Activated CD4-positive, alpha-beta T cell treated with anti-CD3 and anti-CD28 coated beads for 36 hours (primary cell): ENCODE measurements at regions not wholly inside any gene's neighbourhood (a gene's known extent, or its start where the extent isn't known, plus 50 kb on each side); places are given as distances from the start of the nearest gene placed in this dataset.

Experiments
- ATAC-seq: fragments of 200-7000 bp; cut with Tn5 transposase; one replicate; pipeline ENCODE4 v1.10.0; 2021; ENCODE audit warnings: mild to moderate bottlenecking, moderate library complexity
- CTCF ChIA-PET: fragments of 350-600 bp; sonication (Branson Sonifier 250); formaldehyde crosslinking; loops from one replicate; lab custom pipeline; 2021; ENCODE audit warnings: antibody characterized with exemption; lab: Charles Lee
- POLR2A ChIA-PET: fragments of 350-600 bp; sonication (Branson Sonifier 250); formaldehyde crosslinking; loops from one replicate; lab custom pipeline; 2021; ENCODE audit warnings: antibody characterized with exemption, inconsistent platforms; lab: Charles Lee
- DNase-seq: peaks from one replicate; pipeline ENCODE4 v3.0.0-alpha.2; 2020
- H3K27ac Mint-ChIP-seq: one replicate; pipeline ENCODE4 v1.8.0; 2021; ENCODE audit warnings: mixed read lengths
- H3K27me3 Mint-ChIP-seq: one replicate; pipeline ENCODE4 v1.8.0; 2021; ENCODE audit warnings: mixed read lengths
- H3K36me3 Mint-ChIP-seq: one replicate; pipeline ENCODE4 v1.8.0; 2021; ENCODE audit warnings: low read depth, mixed read lengths
- H3K4me1 Mint-ChIP-seq: one replicate; pipeline ENCODE4 v1.8.0; 2021; ENCODE audit warnings: mixed read lengths
- H3K4me3 Mint-ChIP-seq: one replicate; pipeline ENCODE4 v1.8.0; 2021; ENCODE audit warnings: mild to moderate bottlenecking, moderate library complexity, mixed read lengths
- H3K9me3 Mint-ChIP-seq: one replicate; pipeline ENCODE4 v1.8.0; 2021; ENCODE audit warnings: low read depth, mixed read lengths
- intact Hi-C, 2 experiments: fragments of 100-400 bp; cut with DNase I in 1 of 2; cut with micrococcal nuclease in 1 of 2; formaldehyde crosslinking; loops; one replicate each; pipeline versions ENCODE4 v1.14.2 to v1.15.1; 2022 to 2024; cut with DNase I, micrococcal nuclease

DNA sequence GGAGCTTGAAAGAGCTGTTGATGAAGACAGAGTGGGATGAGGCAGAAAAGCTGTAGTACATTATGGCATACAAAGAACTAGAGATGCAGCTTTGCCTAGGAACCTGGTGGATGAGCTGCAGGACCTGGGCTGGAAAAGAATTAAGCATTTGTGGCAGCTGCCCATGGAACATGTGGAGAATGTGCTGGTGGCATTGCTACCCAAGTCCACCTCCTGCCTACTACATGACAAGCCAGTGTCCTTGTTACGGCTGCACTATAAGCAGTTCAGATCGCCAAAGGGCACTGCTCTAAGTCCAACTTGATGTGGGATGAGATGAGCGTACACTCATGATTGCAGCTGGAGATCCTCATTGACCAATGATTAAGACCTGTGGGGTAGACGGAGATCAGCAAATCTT is 81.1 kb upstream of the ADPGK start:
- ChIA-PET POLR2A (no interaction called here), CTCF (no interaction called here)
- H3K4me3 Mint-ChIP-seq = no peak overlapping the region

GRCh38 chr15:72861354-72861910 is 77.9 kb upstream of the ADPGK start:
- intact Hi-C loops = no loop called here
- H3K36me3 Mint-ChIP-seq = no peaks in the 10 kb centered on the region
- no peaks in the 10 kb centered on the region for H3K9me3 Mint-ChIP-seq
- ChIA-PET CTCF (interaction anchor here (0.6 kb wide), 1 partner anchor 266 kb away, joined by 4 read pairs; no protein-coding TSS in a partner anchor), POLR2A (no interaction called here)
- no peak overlapping the region for H3K27ac Mint-ChIP-seq
- no peak for ATAC-seq
- peaks cover 2% of the 10 kb centered on the region for H3K27me3 Mint-ChIP-seq
- no peak overlapping the region for H3K4me3 Mint-ChIP-seq
- H3K4me1 Mint-ChIP-seq = no peaks in the 10 kb centered on the region
- no peak for DNase-seq

More for the DNA sequence above, 81.1 kb upstream of the ADPGK start:
- Mint-ChIP-seq H3K9me3 (no peaks in the 10 kb centered on the region), H3K27me3 (peaks cover 4% of the 10 kb centered on the region), H3K36me3 (no peaks in the 10 kb centered on the region), H3K27ac (no peak overlapping the region), H3K4me1 (no peaks in the 10 kb centered on the region)
- intact Hi-C loops = no loop called here
- DNase-seq (no peak), ATAC-seq (no peak)

GRCh38 chr15:72859757-72860145 is 76.2 kb upstream of the ADPGK start:
- no peaks in the 10 kb centered on the region for H3K9me3 Mint-ChIP-seq
- no peak overlapping the region for H3K4me3 Mint-ChIP-seq
- peaks cover 8% of the 10 kb centered on the region for H3K27me3 Mint-ChIP-seq
- CTCF ChIA-PET = no interaction called here
- intact Hi-C loops = no loop called here
- H3K36me3 Mint-ChIP-seq = no peaks in the 10 kb centered on the region
- POLR2A ChIA-PET = no interaction called here
- no peak overlapping the region for H3K27ac Mint-ChIP-seq
- no peaks in the 10 kb centered on the region for H3K4me1 Mint-ChIP-seq
- no peak for DNase-seq
- no peak for ATAC-seq

DNA sequence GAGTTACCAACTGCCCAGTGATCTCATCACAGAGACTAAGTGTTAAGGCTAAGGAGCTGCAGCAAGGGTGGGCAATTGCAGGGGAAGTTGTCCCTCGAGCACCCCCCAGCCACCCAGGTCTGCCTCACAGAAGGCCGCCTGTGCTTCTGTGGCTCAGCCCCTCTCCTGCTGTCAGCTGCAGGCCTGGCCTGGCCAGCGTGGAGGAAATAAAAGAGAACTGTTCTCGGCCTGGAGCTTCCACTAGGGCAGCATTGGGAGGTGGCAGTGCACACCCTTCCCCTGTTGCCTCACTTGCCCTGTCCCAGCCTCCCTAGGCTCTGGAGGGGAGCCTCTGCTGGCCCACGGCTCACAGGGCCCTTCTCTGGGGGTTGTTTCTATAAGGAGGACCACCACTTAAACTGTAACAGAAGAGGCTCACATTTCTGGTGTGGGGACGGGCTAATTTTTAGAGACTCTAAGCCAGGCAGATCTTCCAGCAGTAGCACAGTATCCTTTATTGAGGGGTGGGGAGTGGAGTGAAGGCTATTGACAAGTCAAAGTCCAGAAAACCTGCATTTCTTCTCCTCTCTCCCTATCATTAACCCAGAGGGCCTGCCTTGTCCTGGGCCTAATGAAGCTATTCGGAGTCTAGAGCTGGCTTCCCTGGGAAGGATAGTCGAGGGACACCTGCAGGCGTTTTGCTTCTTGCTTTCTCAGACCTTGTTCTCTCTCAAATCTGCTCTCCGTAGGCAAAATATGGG is 75.6 kb upstream of the ADPGK start:
- CTCF ChIA-PET = interaction anchor here (0.6 kb wide), 1 partner anchor 20 kb away, joined by 3 read pairs; no protein-coding TSS in a partner anchor
- Mint-ChIP-seq H3K27me3 (peaks cover 8% of the 10 kb centered on the region), H3K36me3 (no peaks in the 10 kb centered on the region), H3K9me3 (no peaks in the 10 kb centered on the region), H3K4me1 (no peaks in the 10 kb centered on the region), H3K4me3 (no peak overlapping the region), H3K27ac (no peak overlapping the region)
- DNase-seq = no peak
- intact Hi-C loops = no loop called here
- ATAC-seq = no peak
- POLR2A ChIA-PET = no interaction called here

GRCh38 chr15:72858205-72858604 is 74.6 kb upstream of the ADPGK start:
- DNase-seq = no peak
- intact Hi-C loops = no loop called here
- H3K4me3 Mint-ChIP-seq = no peak overlapping the region
- ChIA-PET CTCF (interaction anchor here (0.7 kb wide), 1 partner anchor 499 kb away, joined by 4 read pairs; no protein-coding TSS in a partner anchor), POLR2A (no interaction called here)
- no peak overlapping the region for H3K27ac Mint-ChIP-seq
- no peaks in the 10 kb centered on the region for H3K36me3 Mint-ChIP-seq
- H3K4me1 Mint-ChIP-seq = no peaks in the 10 kb centered on the region
- peaks cover 14% of the 10 kb centered on the region for H3K27me3 Mint-ChIP-seq
- no peaks in the 10 kb centered on the region for H3K9me3 Mint-ChIP-seq
- no peak for ATAC-seq

GRCh38 chr15:72857331-72858063 is 73.9 kb upstream of the ADPGK start:
- H3K36me3 Mint-ChIP-seq = no peaks in the 10 kb centered on the region
- peaks cover 15% of the 10 kb centered on the region for H3K27me3 Mint-ChIP-seq
- H3K4me1 Mint-ChIP-seq = no peaks in the 10 kb centered on the region
- ChIA-PET CTCF (interaction anchor here (0.7 kb wide), 1 partner anchor 499 kb away, joined by 4 read pairs; no protein-coding TSS in a partner anchor), POLR2A (no interaction called here)
- no peak for ATAC-seq
- no peaks in the 10 kb centered on the region for H3K9me3 Mint-ChIP-seq
- no peak overlapping the region for H3K27ac Mint-ChIP-seq
- no peak for DNase-seq
- intact Hi-C loops = no loop called here
- no peak overlapping the region for H3K4me3 Mint-ChIP-seq

GRCh38 chr15:72856549-72857040 is 73.0 kb upstream of the ADPGK start:
- ChIA-PET CTCF (no interaction called here), POLR2A (no interaction called here)
- H3K27ac Mint-ChIP-seq = no peak overlapping the region
- H3K27me3 Mint-ChIP-seq = peaks cover 15% of the 10 kb centered on the region
- no peak for ATAC-seq
- no peak for DNase-seq
- H3K9me3 Mint-ChIP-seq = no peaks in the 10 kb centered on the region
- no peak overlapping the region for H3K4me3 Mint-ChIP-seq
- intact Hi-C loops = no loop called here
- H3K4me1 Mint-ChIP-seq = no peaks in the 10 kb centered on the region
- no peaks in the 10 kb centered on the region for H3K36me3 Mint-ChIP-seq

DNA sequence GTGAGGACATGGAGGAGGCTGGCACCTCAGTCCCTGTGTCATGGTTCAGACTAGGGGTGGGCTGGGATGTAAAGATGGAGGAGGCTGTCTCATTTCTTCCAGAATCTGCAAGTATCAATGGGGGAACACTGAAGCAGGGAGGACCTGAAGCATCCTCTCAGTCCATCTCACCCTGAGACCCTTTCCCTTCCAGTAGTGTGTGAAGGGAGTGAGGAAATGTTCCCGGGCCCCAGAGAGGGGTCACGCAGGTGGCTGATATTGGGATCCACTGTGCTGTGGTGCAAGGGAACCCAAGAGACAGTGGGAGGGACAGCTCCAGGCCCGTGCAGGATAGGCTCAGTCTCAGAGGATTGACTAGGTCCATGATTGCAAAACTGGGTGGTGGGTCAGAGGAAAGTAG is 72.2 kb upstream of the ADPGK start:
- H3K4me1 Mint-ChIP-seq = no peaks in the 10 kb centered on the region
- ChIA-PET POLR2A (no interaction called here), CTCF (no interaction called here)
- ATAC-seq = no peak
- no peaks in the 10 kb centered on the region for H3K9me3 Mint-ChIP-seq
- no peak for DNase-seq
- H3K27ac Mint-ChIP-seq = no peak overlapping the region
- no peaks in the 10 kb centered on the region for H3K36me3 Mint-ChIP-seq
- intact Hi-C loops = no loop called here
- H3K4me3 Mint-ChIP-seq = no peak overlapping the region
- H3K27me3 Mint-ChIP-seq = peaks cover 15% of the 10 kb centered on the region

GRCh38 chr15:72852273-72852672 is 68.7 kb upstream of the ADPGK start:
- intact Hi-C loops = no loop called here
- no peaks in the 10 kb centered on the region for H3K36me3 Mint-ChIP-seq
- H3K4me3 Mint-ChIP-seq = no peak overlapping the region
- no peak for ATAC-seq
- ChIA-PET CTCF (no interaction called here), POLR2A (no interaction called here)
- no peaks in the 10 kb centered on the region for H3K4me1 Mint-ChIP-seq
- DNase-seq = no peak
- peaks cover 34% of the 10 kb centered on the region for H3K27me3 Mint-ChIP-seq
- no peak overlapping the region for H3K27ac Mint-ChIP-seq
- H3K9me3 Mint-ChIP-seq = no peaks in the 10 kb centered on the region

GRCh38 chr15:72851586-72851985 is 68.0 kb upstream of the ADPGK start:
- ChIA-PET CTCF (no interaction called here), POLR2A (no interaction called here)
- no peak overlapping the region for H3K4me3 Mint-ChIP-seq
- intact Hi-C loops = no loop called here
- no peaks in the 10 kb centered on the region for H3K36me3 Mint-ChIP-seq
- H3K9me3 Mint-ChIP-seq = no peaks in the 10 kb centered on the region
- ATAC-seq (no peak), DNase-seq (no peak)
- peaks cover 34% of the 10 kb centered on the region for H3K27me3 Mint-ChIP-seq
- no peak overlapping the region for H3K27ac Mint-ChIP-seq
- H3K4me1 Mint-ChIP-seq = no peaks in the 10 kb centered on the region

GRCh38 chr15:72850833-72851232 is 67.3 kb upstream of the ADPGK start:
- ChIA-PET POLR2A (no interaction called here), CTCF (no interaction called here)
- ATAC-seq = no peak
- Mint-ChIP-seq H3K4me1 (no peaks in the 10 kb centered on the region), H3K27me3 (peaks cover 36% of the 10 kb centered on the region), H3K4me3 (no peak overlapping the region), H3K9me3 (no peaks in the 10 kb centered on the region), H3K36me3 (no peaks in the 10 kb centered on the region), H3K27ac (no peak overlapping the region)
- intact Hi-C loops = no loop called here
- DNase-seq = no peak

GRCh38 chr15:72847806-72848205 is 64.2 kb upstream of the ADPGK start:
- Mint-ChIP-seq H3K27ac (no peak overlapping the region), H3K36me3 (no peaks in the 10 kb centered on the region), H3K4me3 (no peak overlapping the region), H3K4me1 (no peaks in the 10 kb centered on the region), H3K9me3 (no peaks in the 10 kb centered on the region), H3K27me3 (peaks cover 26% of the 10 kb centered on the region)
- ChIA-PET POLR2A (no interaction called here), CTCF (no interaction called here)
- ATAC-seq (no peak), DNase-seq (no peak)
- intact Hi-C loops = no loop called here
